Endodermal cell (in vitro differentiated cells): ENCODE measurements at regions not wholly inside any gene's neighbourhood (a gene's known extent, or its start where the extent isn't known, plus 50 kb on each side); places are given as distances from the start of the nearest gene placed in this dataset.
"Not testable (repeated sequence)": the region's sequence is repeated elsewhere in the genome, so short reads cannot be mapped to it uniquely, and the experiment has no call there.

Experiments used
- DNase-seq: peaks from one replicate; pipeline ENCODE4 v3.0.0-alpha.2; 2017
- H3K27ac ChIP-seq: 2 replicates; pipeline ENCODE4 v1.5.1; 2013; ENCODE audit warnings: mild to moderate bottlenecking, low read depth, low read length, moderate library complexity
- H3K27me3 ChIP-seq: 2 replicates; pipeline ENCODE4 v1.6.1; 2013; ENCODE audit warnings: mild to moderate bottlenecking, low read length, moderate library complexity; ENCODE audit not compliant: insufficient read depth, control insufficient read depth, poor library complexity, severe bottlenecking
- H3K36me3 ChIP-seq: 2 replicates; pipeline ENCODE4 v1.7.0; 2013; ENCODE audit warnings: mild to moderate bottlenecking, low read length, moderate library complexity; ENCODE audit not compliant: control insufficient read depth, insufficient read depth
- H3K4me1 ChIP-seq: one replicate; pipeline ENCODE4 v1.7.0; 2013; ENCODE audit warnings: low read length; ENCODE audit not compliant: control insufficient read depth, insufficient read depth
- H3K4me3 ChIP-seq: 2 replicates; pipeline ENCODE4 v1.5.1; 2013; ENCODE audit warnings: mild to moderate bottlenecking, low read length, moderate library complexity
- H3K9ac ChIP-seq: 2 replicates; pipeline ENCODE4 v1.6.1; 2013; ENCODE audit warnings: mild to moderate bottlenecking, low read length, moderate library complexity; ENCODE audit not compliant: poor library complexity, severe bottlenecking; ENCODE audit errors: extremely low read depth
- H3K9me3 ChIP-seq: 2 replicates; pipeline ENCODE4 v1.6.1; 2013; ENCODE audit warnings: mild to moderate bottlenecking, low read length, moderate library complexity; ENCODE audit not compliant: control insufficient read depth
- H3K27ac Mint-ChIP-seq: 2 replicates; pipeline ENCODE4 v1.8.0; 2020; ENCODE audit warnings: mixed read lengths
- H3K27me3 Mint-ChIP-seq: 2 replicates; pipeline ENCODE4 v1.8.0; 2021; ENCODE audit warnings: mild to moderate bottlenecking, mixed read lengths; ENCODE audit not compliant: insufficient read depth
- H3K36me3 Mint-ChIP-seq: 2 replicates; pipeline ENCODE4 v1.8.0; 2020; ENCODE audit warnings: low read depth, mixed read lengths
- H3K4me1 Mint-ChIP-seq: 2 replicates; pipeline ENCODE4 v1.8.0; 2020; ENCODE audit warnings: mixed read lengths
- H3K4me3 Mint-ChIP-seq: 2 replicates; pipeline ENCODE4 v1.8.0; 2020; ENCODE audit warnings: mild to moderate bottlenecking, moderate library complexity, mixed read lengths
- H3K9me3 Mint-ChIP-seq: 2 replicates; pipeline ENCODE4 v1.8.0; 2020; ENCODE audit warnings: mild to moderate bottlenecking, mixed read lengths
- CTCF ChIP-seq: fragments of 200-600 bp; sonication (generic); conservative IDR thresholded peaks from 2 replicates; pipeline ENCODE4 v1.5.0; 2021; ENCODE audit warnings: antibody characterized with exemption, mild to moderate bottlenecking
- WGBS, 2 experiments: methylation state at CpG; one replicate each; pipeline versions ENCODE4 v1.1.5 to v1.1.7; 2013; ENCODE audit warnings: missing lambda C conversion rate in 2 of 2, mixed read lengths in 1 of 2; ENCODE audit not compliant: insufficient coverage in 1 of 2, insufficient read length in 1 of 2; 5-methylcytosine and 5-hydroxymethylcytosine counted together

GRCh38 chr3:194957743-194958240 lies 272.1 kb downstream of the FAM43A start:
- no peak for DNase-seq
- H3K9me3 ChIP-seq = no peaks in the 10 kb centered on the region
- H3K4me1 ChIP-seq = no peaks in the 10 kb centered on the region
- H3K36me3 ChIP-seq = no peaks in the 10 kb centered on the region
- Mint-ChIP-seq H3K27ac (no peak overlapping the region), H3K9me3 (no peaks in the 10 kb centered on the region), H3K4me3 (no peak overlapping the region), H3K36me3 (no peaks in the 10 kb centered on the region), H3K27me3 (peaks cover 2% of the 10 kb centered on the region), H3K4me1 (no peaks in the 10 kb centered on the region)
- no peak overlapping the region for H3K27ac ChIP-seq
- no peaks in the 10 kb centered on the region for H3K27me3 ChIP-seq
- no peak overlapping the region for H3K9ac ChIP-seq
- TF ChIP-seq CTCF = no peak
- H3K4me3 ChIP-seq = no peak overlapping the region
- 75 to 86% methylated on average over 4 to 7 of the region's 7 CpGs for WGBS, 2 experiments

- H3K36me3 Mint-ChIP-seq = no peaks in the 10 kb centered on the region
- H3K9ac ChIP-seq = no peak overlapping the region
- WGBS, 2 experiments = 89 to 91% methylated on average over 5 to 7 of the region's 7 CpGs
- no peaks in the 10 kb centered on the region for H3K27me3 ChIP-seq
- H3K27ac ChIP-seq = no peak overlapping the region
- no peaks in the 10 kb centered on the region for H3K9me3 ChIP-seq
- peaks cover 2% of the 10 kb centered on the region for H3K27me3 Mint-ChIP-seq
- H3K9me3 Mint-ChIP-seq = no peaks in the 10 kb centered on the region
- no peaks in the 10 kb centered on the region for H3K36me3 ChIP-seq
- no peak for DNase-seq
- no peaks in the 10 kb centered on the region for H3K4me1 Mint-ChIP-seq
- H3K4me3 Mint-ChIP-seq = no peak overlapping the region
- no peak overlapping the region for H3K27ac Mint-ChIP-seq
- no peak overlapping the region for H3K4me3 ChIP-seq
- TF ChIP-seq CTCF = no peak
- no peaks in the 10 kb centered on the region for H3K4me1 ChIP-seq
Observed at GRCh38 chr3:194959217-194959616, 273.5 kb downstream of the FAM43A start.

DNA sequence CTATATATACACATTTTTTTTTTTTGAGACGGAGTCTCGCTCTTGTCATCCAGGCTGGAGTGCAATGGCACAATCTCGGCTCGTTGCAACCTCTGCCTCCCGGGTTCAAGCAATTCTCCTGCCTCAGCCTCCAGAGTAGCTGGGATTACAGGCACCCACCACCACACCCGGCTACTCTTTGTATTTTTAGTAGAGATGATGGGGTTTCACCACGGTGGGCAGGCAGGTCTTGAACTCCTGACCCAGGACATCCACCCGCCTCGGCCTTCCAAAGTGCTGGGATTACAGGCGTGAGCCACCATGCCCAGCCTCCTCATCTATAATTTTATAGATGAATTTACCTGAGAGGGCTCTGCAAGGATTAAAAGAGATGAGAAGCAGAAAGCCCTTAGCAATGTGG lies 274.0 kb downstream of the FAM43A start:
- H3K36me3 Mint-ChIP-seq, H3K4me3 Mint-ChIP-seq, H3K4me3 ChIP-seq, H3K4me1 ChIP-seq, DNase-seq, H3K27me3 Mint-ChIP-seq, H3K4me1 Mint-ChIP-seq, H3K9ac ChIP-seq, H3K27me3 ChIP-seq, H3K27ac ChIP-seq, H3K36me3 ChIP-seq, H3K9me3 ChIP-seq, H3K27ac Mint-ChIP-seq, H3K9me3 Mint-ChIP-seq: not testable (repeated sequence)
- WGBS, 2 experiments = 91 to 93% methylated on average over 5 to 10 of the region's 10 CpGs

DNA sequence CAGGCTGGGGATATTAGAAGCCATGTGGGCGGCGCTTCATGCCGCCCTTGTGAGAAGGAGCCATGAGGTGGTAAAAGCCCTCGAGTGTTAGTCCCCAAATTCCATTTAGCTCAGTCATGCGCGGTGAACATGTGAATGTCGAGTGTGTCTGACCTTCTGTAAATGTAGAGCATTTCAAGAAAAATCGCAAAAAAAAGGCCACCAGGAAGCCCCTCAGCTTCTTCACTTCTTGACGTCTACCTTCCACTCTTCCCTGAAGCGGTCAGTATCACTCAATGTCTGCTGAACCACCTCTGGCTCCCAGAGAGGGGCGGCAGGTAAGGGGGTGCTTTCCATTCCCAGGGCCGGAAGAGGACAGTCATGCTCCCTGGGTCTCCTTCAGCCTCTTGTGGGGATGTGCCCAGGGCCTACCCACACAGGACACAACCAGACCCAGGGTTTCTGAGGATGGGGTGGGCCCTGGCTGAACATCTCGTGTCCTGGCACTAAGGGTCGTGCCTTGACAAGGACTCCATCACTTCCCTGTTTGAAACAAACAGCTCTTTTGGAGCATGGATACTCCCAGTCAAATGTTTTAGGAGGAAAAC lies 274.9 kb downstream of the FAM43A start:
- H3K36me3 Mint-ChIP-seq = no peaks in the 10 kb centered on the region
- H3K27me3 Mint-ChIP-seq = peaks cover 2% of the 10 kb centered on the region
- 93 to 94% methylated on average over 12 to 14 of the region's 14 CpGs for WGBS, 2 experiments
- TF ChIP-seq CTCF = no peak
- no peaks in the 10 kb centered on the region for H3K9me3 ChIP-seq
- no peak overlapping the region for H3K9ac ChIP-seq
- no peak for DNase-seq
- no peaks in the 10 kb centered on the region for H3K4me1 Mint-ChIP-seq
- H3K27ac Mint-ChIP-seq = no peak overlapping the region
- H3K4me3 Mint-ChIP-seq = no peak overlapping the region
- no peak overlapping the region for H3K4me3 ChIP-seq
- no peak overlapping the region for H3K27ac ChIP-seq
- no peaks in the 10 kb centered on the region for H3K36me3 ChIP-seq
- H3K9me3 Mint-ChIP-seq = no peaks in the 10 kb centered on the region
- no peaks in the 10 kb centered on the region for H3K27me3 ChIP-seq
- H3K4me1 ChIP-seq = no peaks in the 10 kb centered on the region
